DND-41 (cell line): ENCODE measurements at regions not wholly inside any gene's neighbourhood (a gene's known extent, or its start where the extent isn't known, plus 50 kb on each side); places are given as distances from the start of the nearest gene placed in this dataset.

Experiments used
- ATAC-seq: fragments of 200-7000 bp; cut with Tn5 transposase; 3 replicates; pipeline ENCODE4 v1.9.1; 2021; ENCODE audit warnings: low read depth; ENCODE audit not compliant: insufficient read depth
- DNase-seq: peaks from one replicate; pipeline ENCODE4 v3.0.0-alpha.2; 2020
- H2AFZ ChIP-seq: 2 replicates; pipeline ENCODE4 v1.6.0; 2012; ENCODE audit warnings: low read depth, low read length
- H3K27ac ChIP-seq: 2 replicates; pipeline ENCODE4 v1.5.1; 2012; ENCODE audit warnings: low read length, inconsistent platforms
- H3K27me3 ChIP-seq: fragments of 200-600 bp; sonication (generic); 2 replicates; pipeline ENCODE4 v1.6.0; 2012; ENCODE audit warnings: low read length, mild to moderate bottlenecking, inconsistent platforms; ENCODE audit not compliant: insufficient read depth, poor library complexity
- H3K36me3 ChIP-seq: 2 replicates; pipeline ENCODE4 v1.5.1; 2012; ENCODE audit warnings: low read length, inconsistent platforms; ENCODE audit not compliant: insufficient read depth
- H3K4me1 ChIP-seq: 2 replicates; pipeline ENCODE4 v1.5.1; 2012; ENCODE audit warnings: mild to moderate bottlenecking, low read length; ENCODE audit not compliant: insufficient read depth
- H3K4me2 ChIP-seq: 2 replicates; pipeline ENCODE4 v1.6.0; 2012; ENCODE audit warnings: mild to moderate bottlenecking, moderate library complexity, low read length, inconsistent platforms; ENCODE audit not compliant: insufficient read depth
- H3K4me3 ChIP-seq, 2 experiments: fragments of 200-600 bp in 1 of 2; shearing (Covaris generic) in 1 of 2; 2 replicates each; pipeline ENCODE4 v1.5.1; 2012 to 2016; ENCODE audit warnings: inconsistent platforms in 2 of 2, low read length in 2 of 2, mild to moderate bottlenecking in 2 of 2, low read depth in 1 of 2, moderate library complexity in 1 of 2
- H3K79me2 ChIP-seq: 2 replicates; pipeline ENCODE4 v1.6.0; 2012; ENCODE audit warnings: low read length, inconsistent platforms; ENCODE audit not compliant: insufficient read depth
- H3K9ac ChIP-seq: 2 replicates; pipeline ENCODE4 v1.6.0; 2012; ENCODE audit warnings: low read depth, mild to moderate bottlenecking, inconsistent platforms, low read length, moderate library complexity
- H3K9me3 ChIP-seq: 2 replicates; pipeline ENCODE4 v1.5.1; 2012; ENCODE audit warnings: low read length, moderate library complexity, mild to moderate bottlenecking, inconsistent platforms; ENCODE audit not compliant: insufficient read depth, severe bottlenecking
- H4K20me1 ChIP-seq: 2 replicates; pipeline ENCODE4 v1.6.0; 2012; ENCODE audit warnings: low read length; ENCODE audit not compliant: insufficient read depth
- EZH2 ChIP-seq: IDR thresholded peaks from 3 replicates; pipeline ENCODE4 v1.6.1; 2012; ENCODE audit warnings: borderline replicate concordance, low read depth, mild to moderate bottlenecking, moderate library complexity, low read length, inconsistent platforms; ENCODE audit not compliant: severe bottlenecking
- TF ChIP-seq, protein P1 (sequence below): IDR thresholded peaks from 2 replicates; pipeline ENCODE4 v1.5.1; 2012; ENCODE audit warnings: borderline replicate concordance, low read length, moderate library complexity, mild to moderate bottlenecking; ENCODE audit not compliant: poor library complexity, severe bottlenecking; ENCODE audit errors: extremely low read depth

DNA sequence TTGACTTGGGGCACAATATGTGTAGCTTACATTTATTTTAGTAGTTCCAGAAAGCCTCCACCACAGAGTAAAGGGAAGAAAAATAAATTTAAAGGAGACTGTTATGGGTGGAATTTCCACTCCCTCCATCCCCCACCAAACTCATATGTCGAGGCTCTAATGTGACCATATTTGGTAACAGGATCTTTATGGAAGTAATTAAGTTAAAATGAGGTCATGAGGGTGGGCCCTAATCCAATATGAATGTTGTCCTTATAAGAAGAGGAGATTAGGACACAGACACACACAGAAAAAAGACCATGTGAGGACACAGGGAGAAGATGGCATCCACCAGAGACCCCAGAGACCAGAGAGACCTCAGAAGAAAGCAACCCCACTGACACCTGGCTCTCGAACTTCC is 189.7 kb downstream of the EDN1 start:
- H3K4me3 ChIP-seq = no peak overlapping the region
- H3K27me3 ChIP-seq = no peaks in the 10 kb centered on the region
- no peak overlapping the region for H3K9ac ChIP-seq
- H3K36me3 ChIP-seq = no peaks in the 10 kb centered on the region
- no peak for ATAC-seq
- H3K9me3 ChIP-seq = no peaks in the 10 kb centered on the region
- no peaks in the 10 kb centered on the region for H3K4me1 ChIP-seq
- H3K4me2 ChIP-seq = no peak overlapping the region
- no peak for DNase-seq
- no peaks in the 10 kb centered on the region for H4K20me1 ChIP-seq
- no peak overlapping the region for H2AFZ ChIP-seq
- no peak overlapping the region for H3K27ac ChIP-seq
- no peaks in the 10 kb centered on the region for H3K79me2 ChIP-seq
- TF ChIP-seq EZH2 = no peak
- TF ChIP-seq, protein P1, sequence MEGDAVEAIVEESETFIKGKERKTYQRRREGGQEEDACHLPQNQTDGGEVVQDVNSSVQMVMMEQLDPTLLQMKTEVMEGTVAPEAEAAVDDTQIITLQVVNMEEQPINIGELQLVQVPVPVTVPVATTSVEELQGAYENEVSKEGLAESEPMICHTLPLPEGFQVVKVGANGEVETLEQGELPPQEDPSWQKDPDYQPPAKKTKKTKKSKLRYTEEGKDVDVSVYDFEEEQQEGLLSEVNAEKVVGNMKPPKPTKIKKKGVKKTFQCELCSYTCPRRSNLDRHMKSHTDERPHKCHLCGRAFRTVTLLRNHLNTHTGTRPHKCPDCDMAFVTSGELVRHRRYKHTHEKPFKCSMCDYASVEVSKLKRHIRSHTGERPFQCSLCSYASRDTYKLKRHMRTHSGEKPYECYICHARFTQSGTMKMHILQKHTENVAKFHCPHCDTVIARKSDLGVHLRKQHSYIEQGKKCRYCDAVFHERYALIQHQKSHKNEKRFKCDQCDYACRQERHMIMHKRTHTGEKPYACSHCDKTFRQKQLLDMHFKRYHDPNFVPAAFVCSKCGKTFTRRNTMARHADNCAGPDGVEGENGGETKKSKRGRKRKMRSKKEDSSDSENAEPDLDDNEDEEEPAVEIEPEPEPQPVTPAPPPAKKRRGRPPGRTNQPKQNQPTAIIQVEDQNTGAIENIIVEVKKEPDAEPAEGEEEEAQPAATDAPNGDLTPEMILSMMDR = no peak

DNA sequence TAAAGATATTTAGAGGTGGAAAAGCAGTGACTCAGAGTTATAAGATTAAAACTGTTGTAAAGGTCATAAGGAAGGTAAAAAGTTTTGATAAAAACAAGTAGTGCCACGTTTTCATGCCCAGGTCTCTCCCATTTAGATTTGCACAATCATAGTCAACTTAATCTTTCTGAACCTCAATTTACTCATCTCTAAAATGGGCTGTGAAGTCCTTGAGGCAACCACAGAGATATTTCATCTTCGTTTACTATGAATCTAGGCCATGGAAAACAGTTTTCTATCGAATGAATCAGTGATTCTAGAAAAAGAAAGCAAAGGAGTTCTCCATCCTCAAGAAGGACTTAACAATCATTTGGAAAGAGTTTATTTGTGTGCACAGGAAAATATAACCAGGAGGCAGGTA is 190.2 kb downstream of the EDN1 start:
- Histone ChIP-seq H3K79me2 (no peaks in the 10 kb centered on the region), H3K9me3 (no peaks in the 10 kb centered on the region), H3K4me3 (no peak overlapping the region), H3K27me3 (no peaks in the 10 kb centered on the region), H3K4me2 (no peak overlapping the region), H3K36me3 (no peaks in the 10 kb centered on the region), H3K27ac (no peak overlapping the region), H2AFZ (no peak overlapping the region), H4K20me1 (no peaks in the 10 kb centered on the region), H3K9ac (no peak overlapping the region), H3K4me1 (no peaks in the 10 kb centered on the region)
- TF ChIP-seq EZH2 = no peak
- TF ChIP-seq, protein P1 = no peak
- DNase-seq (no peak), ATAC-seq (no peak)

DNA sequence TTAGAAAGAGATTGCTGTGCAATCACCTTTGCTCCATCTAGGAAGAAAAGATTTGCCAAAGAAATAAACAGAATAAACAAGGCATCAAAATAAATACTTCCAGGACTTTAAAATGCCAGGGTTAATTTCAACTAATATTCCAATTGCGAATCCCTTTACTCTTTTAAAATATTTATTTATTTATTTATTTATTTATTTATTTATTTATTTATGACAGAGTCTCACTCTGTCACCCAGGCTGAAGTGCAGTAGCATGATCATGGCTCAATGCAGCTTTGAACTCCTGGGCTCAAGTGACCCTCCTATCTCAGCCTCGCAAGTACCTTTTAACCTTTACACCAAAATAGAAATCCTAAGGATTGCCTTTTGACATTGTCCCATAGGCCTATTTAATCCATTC is 191.1 kb downstream of the EDN1 start:
- no peak overlapping the region for H3K9ac ChIP-seq
- DNase-seq = no peak
- H3K4me1 ChIP-seq = no peaks in the 10 kb centered on the region
- TF ChIP-seq, protein P1 = no peak
- no peak for TF ChIP-seq EZH2
- H3K36me3 ChIP-seq = no peaks in the 10 kb centered on the region
- H3K4me2 ChIP-seq = no peak overlapping the region
- no peaks in the 10 kb centered on the region for H4K20me1 ChIP-seq
- no peaks in the 10 kb centered on the region for H3K9me3 ChIP-seq
- H3K4me3 ChIP-seq = no peak overlapping the region
- H3K27ac ChIP-seq = no peak overlapping the region
- no peak overlapping the region for H2AFZ ChIP-seq
- no peak for ATAC-seq
- no peaks in the 10 kb centered on the region for H3K79me2 ChIP-seq
- no peaks in the 10 kb centered on the region for H3K27me3 ChIP-seq

DNA sequence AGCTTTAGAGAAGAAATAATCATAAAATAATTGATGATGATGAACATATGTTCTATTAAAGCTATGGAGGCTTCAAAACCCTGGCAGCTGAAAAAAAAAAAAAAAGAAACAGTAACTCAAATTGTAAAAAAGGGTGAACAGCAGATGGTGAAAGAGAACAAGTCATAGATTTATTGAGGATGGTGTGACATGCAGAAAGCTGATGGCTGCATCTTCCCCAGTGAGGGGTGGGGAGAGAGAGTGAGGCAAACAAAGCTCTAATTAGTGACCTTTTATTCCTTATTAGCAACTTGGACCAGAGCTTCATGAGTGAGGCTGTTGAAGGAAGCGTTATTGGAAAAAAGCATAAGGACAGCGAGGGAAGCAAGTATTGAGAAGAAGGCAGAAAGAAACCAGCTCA is 191.7 kb downstream of the EDN1 start:
- no peak for DNase-seq

More for the DNA sequence above, 191.7 kb downstream of the EDN1 start:
- Histone ChIP-seq H3K4me3 (no peak overlapping the region), H2AFZ (no peak overlapping the region), H4K20me1 (no peaks in the 10 kb centered on the region), H3K4me2 (no peak overlapping the region), H3K9me3 (no peaks in the 10 kb centered on the region), H3K9ac (no peak overlapping the region), H3K27me3 (no peaks in the 10 kb centered on the region), H3K36me3 (no peaks in the 10 kb centered on the region), H3K27ac (no peak overlapping the region), H3K79me2 (no peaks in the 10 kb centered on the region), H3K4me1 (no peaks in the 10 kb centered on the region)
- no peak for ATAC-seq
- no peak for TF ChIP-seq EZH2
- TF ChIP-seq, protein P1 = no peak
